HEK293 (cell line): ENCODE measurements at regions not wholly inside any gene's neighbourhood (a gene's known extent, or its start where the extent isn't known, plus 50 kb on each side); places are given as distances from the start of the nearest gene placed in this dataset.

Source experiments
- CTCF ChIA-PET: fragments of 350-600 bp; formaldehyde crosslinking; extraction: SDS; loops from one replicate; lab custom pipeline; 2021; ENCODE audit warnings: antibody characterized with exemption; lab: Yijun Ruan, JAX
- POLR2A ChIA-PET: fragments of 300-600 bp; formaldehyde crosslinking; extraction: SDS; loops from one replicate; lab custom pipeline; 2020; ENCODE audit warnings: antibody characterized with exemption, inconsistent platforms; lab: Yijun Ruan, JAX
- H3K27ac ChIP-seq: fragments of 200-500 bp; sonication (Bioruptor generic); 2 replicates; pipeline ENCODE4 v1.5.1; 2014; ENCODE audit warnings: low read depth, low read length, control low read depth, inconsistent platforms; ENCODE audit errors: extremely low read depth
- H3K36me3 ChIP-seq, 2 experiments: fragments of 200-500 bp in 1 of 2; sonication (Bioruptor generic) in 1 of 2; 1 replicate in 1 of 2; 2 replicates in 1 of 2; pipeline ENCODE4 v1.5.1; 2014 to 2017; ENCODE audit warnings: inconsistent platforms in 2 of 2, low read length in 2 of 2; ENCODE audit not compliant: control insufficient read depth in 2 of 2, insufficient read depth in 1 of 2
- H3K4me1 ChIP-seq: fragments of 200-500 bp; sonication (Bioruptor generic); 2 replicates; pipeline ENCODE4 v1.5.1; 2014; ENCODE audit warnings: mild to moderate bottlenecking, low read length, inconsistent platforms; ENCODE audit not compliant: control insufficient read depth, insufficient read depth
- H3K4me3 ChIP-seq: 2 replicates; pipeline ENCODE4 v1.5.1; 2011; ENCODE audit warnings: low read depth, mild to moderate bottlenecking, control low read depth, low read length, moderate library complexity
- H3K9me3 ChIP-seq: fragments of 200-500 bp; sonication (Bioruptor generic); 2 replicates; pipeline ENCODE4 v1.5.1; 2014; ENCODE audit warnings: low read depth, low read length, inconsistent platforms; ENCODE audit not compliant: control insufficient read depth, insufficient read depth
- EGR2 ChIP-seq: fragments of 450-650 bp; formaldehyde crosslinking; IDR thresholded peaks from 2 replicates; pipeline ENCODE4 v1.5.1; 2016; ENCODE audit warnings: low read depth, missing biosample characterization, missing genetic modification characterization
- GLIS1 ChIP-seq: fragments of 450-650 bp; formaldehyde crosslinking; IDR thresholded peaks from 2 replicates; pipeline ENCODE4 v1.5.1; 2016; ENCODE audit warnings: missing biosample characterization, missing genetic modification characterization
- HOXA7 ChIP-seq: sonication (generic); formaldehyde crosslinking; IDR thresholded peaks from 2 replicates; pipeline ENCODE4 v1.8.1; 2022; ENCODE audit warnings: missing genetic modification reagents, borderline replicate concordance
- IKZF3 ChIP-seq: fragments of 450-650 bp; IDR thresholded peaks from 2 replicates; pipeline ENCODE4 v1.5.0; 2018; ENCODE audit warnings: missing biosample characterization, mild to moderate bottlenecking, missing genetic modification characterization, moderate library complexity
- KLF1 ChIP-seq: fragments of 450-650 bp; formaldehyde crosslinking; IDR thresholded peaks from 2 replicates; pipeline ENCODE4 v1.5.1; 2016; ENCODE audit warnings: missing biosample characterization, missing genetic modification characterization
- OSR2 ChIP-seq: fragments of 450-650 bp; formaldehyde crosslinking; IDR thresholded peaks from 2 replicates; pipeline ENCODE4 v1.5.1; 2016; ENCODE audit warnings: missing biosample characterization, missing genetic modification characterization
- SCRT2 ChIP-seq: fragments of 450-650 bp; formaldehyde crosslinking; IDR thresholded peaks from 2 replicates; pipeline ENCODE4 v1.5.1; 2016; ENCODE audit warnings: missing biosample characterization, missing genetic modification characterization
- ZFP41 ChIP-seq: fragments of 450-650 bp; formaldehyde crosslinking; IDR thresholded peaks from 2 replicates; pipeline ENCODE4 v1.5.1; 2016; ENCODE audit warnings: missing biosample characterization, missing genetic modification characterization, borderline replicate concordance
- ZNF114 ChIP-seq: fragments of 450-650 bp; formaldehyde crosslinking; IDR thresholded peaks from 2 replicates; pipeline ENCODE4 v1.5.0; 2017; ENCODE audit warnings: missing biosample characterization, missing genetic modification characterization
- ZNF16 ChIP-seq: fragments of 450-650 bp; formaldehyde crosslinking; IDR thresholded peaks from 2 replicates; pipeline ENCODE4 v1.5.1; 2016; ENCODE audit warnings: low read depth, missing biosample characterization, missing genetic modification characterization
- ZNF423 ChIP-seq: fragments of 450-650 bp; formaldehyde crosslinking; IDR thresholded peaks from 2 replicates; pipeline ENCODE4 v1.5.1; 2016; ENCODE audit warnings: missing biosample characterization, missing genetic modification characterization
- ZNF510 ChIP-seq: fragments of 450-650 bp; formaldehyde crosslinking; IDR thresholded peaks from 2 replicates; pipeline ENCODE4 v1.5.1; 2018; ENCODE audit warnings: mild to moderate bottlenecking, missing genetic modification characterization, missing biosample characterization; ENCODE audit not compliant: insufficient replicate concordance
- ZNF560 ChIP-seq: fragments of 450-650 bp; formaldehyde crosslinking; IDR thresholded peaks from 2 replicates; pipeline ENCODE4 v1.5.1; 2017; ENCODE audit warnings: missing biosample characterization, missing genetic modification characterization, borderline replicate concordance
- ZNF585B ChIP-seq: fragments of 450-650 bp; formaldehyde crosslinking; IDR thresholded peaks from 2 replicates; pipeline ENCODE4 v1.5.1; 2016; ENCODE audit warnings: missing biosample characterization, missing genetic modification characterization
- ZNF600 ChIP-seq: fragments of 450-650 bp; formaldehyde crosslinking; IDR thresholded peaks from 2 replicates; pipeline ENCODE4 v1.5.1; 2016; ENCODE audit warnings: missing biosample characterization, missing genetic modification characterization
- ZNF623 ChIP-seq: fragments of 450-650 bp; formaldehyde crosslinking; IDR thresholded peaks from 2 replicates; pipeline ENCODE4 v1.5.1; 2016; ENCODE audit warnings: missing biosample characterization, missing genetic modification characterization
- ZNF624 ChIP-seq: fragments of 450-650 bp; formaldehyde crosslinking; IDR thresholded peaks from 2 replicates; pipeline ENCODE4 v1.5.1; 2017; ENCODE audit warnings: missing biosample characterization, missing genetic modification characterization
- TF ChIP-seq, protein P1 (sequence below): fragments of 450-650 bp; formaldehyde crosslinking; IDR thresholded peaks from 2 replicates; pipeline ENCODE4 v1.5.1; 2016; ENCODE audit warnings: missing biosample characterization, missing genetic modification characterization
- TF ChIP-seq, protein P2 (sequence below): fragments of 450-650 bp; formaldehyde crosslinking; IDR thresholded peaks from 2 replicates; pipeline ENCODE4; 2016; ENCODE audit warnings: missing biosample characterization, missing genetic modification characterization
- TF ChIP-seq, protein P3 (sequence below): fragments of 450-650 bp; formaldehyde crosslinking; conservative IDR thresholded peaks from 2 replicates; pipeline ENCODE4 v1.5.1; 2016; ENCODE audit warnings: low read depth, missing biosample characterization, missing genetic modification characterization
- TF ChIP-seq, protein P4 (sequence below): fragments of 450-650 bp; formaldehyde crosslinking; IDR thresholded peaks from 2 replicates; pipeline ENCODE4 v1.5.1; 2016; ENCODE audit warnings: missing biosample characterization, missing genetic modification characterization, low read depth

DNA sequence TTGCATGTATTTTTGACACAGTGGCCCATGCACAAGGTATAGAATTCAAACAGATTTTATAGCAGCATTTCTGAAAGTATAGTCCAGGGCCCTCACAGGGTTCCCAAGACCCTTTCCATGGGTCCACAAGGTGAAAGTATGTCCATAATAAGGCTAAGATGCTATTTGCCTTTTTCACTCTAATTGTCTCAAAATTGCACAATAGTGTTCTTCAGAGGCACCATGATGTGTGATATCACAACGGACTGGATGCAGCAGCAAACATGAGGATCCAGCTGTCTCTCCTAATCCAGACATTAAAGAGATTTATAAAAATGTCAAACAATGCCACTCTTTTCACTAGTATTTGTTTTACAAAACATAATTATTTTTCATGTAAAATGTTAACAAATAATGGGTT lies 88.8 kb upstream of the PRDX6 start (continued):
- TF ChIP-seq, protein P1, sequence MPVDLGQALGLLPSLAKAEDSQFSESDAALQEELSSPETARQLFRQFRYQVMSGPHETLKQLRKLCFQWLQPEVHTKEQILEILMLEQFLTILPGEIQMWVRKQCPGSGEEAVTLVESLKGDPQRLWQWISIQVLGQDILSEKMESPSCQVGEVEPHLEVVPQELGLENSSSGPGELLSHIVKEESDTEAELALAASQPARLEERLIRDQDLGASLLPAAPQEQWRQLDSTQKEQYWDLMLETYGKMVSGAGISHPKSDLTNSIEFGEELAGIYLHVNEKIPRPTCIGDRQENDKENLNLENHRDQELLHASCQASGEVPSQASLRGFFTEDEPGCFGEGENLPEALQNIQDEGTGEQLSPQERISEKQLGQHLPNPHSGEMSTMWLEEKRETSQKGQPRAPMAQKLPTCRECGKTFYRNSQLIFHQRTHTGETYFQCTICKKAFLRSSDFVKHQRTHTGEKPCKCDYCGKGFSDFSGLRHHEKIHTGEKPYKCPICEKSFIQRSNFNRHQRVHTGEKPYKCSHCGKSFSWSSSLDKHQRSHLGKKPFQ (tag by site-specific recombination), result no peak
- TF ChIP-seq ZNF114 (tag by site-specific recombination) (no peak), OSR2 (no peak)

DNA sequence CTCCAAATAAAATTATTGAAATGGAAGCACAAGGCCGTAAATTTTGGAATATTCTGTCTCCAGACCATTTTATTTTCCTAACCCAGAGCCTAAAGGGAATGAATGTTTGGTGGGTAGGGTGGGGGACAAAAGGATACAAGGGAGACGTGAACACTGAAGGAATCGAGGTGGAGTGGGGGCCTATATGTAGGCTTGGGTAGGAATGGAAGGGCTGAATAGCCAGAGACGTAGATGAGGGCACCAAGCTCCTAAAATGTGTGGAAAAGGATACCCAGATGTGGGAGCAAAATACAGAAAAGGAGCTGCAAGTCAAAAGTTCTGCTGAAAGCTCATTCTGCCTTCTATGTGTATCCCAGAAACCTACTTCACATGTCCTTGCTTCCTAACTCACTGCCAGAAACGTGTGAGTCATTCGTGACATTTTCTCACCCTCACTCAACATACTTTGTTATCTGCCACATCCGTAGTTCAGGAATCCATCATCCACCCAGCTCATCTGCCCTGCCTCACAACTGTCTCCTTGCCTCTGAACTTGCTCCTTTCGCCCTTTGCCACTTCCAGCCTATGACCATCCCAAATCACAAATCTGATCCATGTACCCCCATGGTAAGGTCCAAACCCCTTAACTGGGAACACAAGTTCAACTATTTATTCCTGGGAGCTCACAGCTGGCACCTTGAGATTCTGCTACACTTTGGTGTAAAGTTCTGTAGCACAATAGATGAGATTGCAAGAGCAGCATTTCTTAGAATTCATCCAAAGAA lies 84.1 kb upstream of the PRDX6 start:
- Histone ChIP-seq H3K27ac (no peak overlapping the region), H3K4me3 (no peak overlapping the region), H3K9me3 (no peaks in the 10 kb centered on the region), H3K36me3 (no peaks in the 10 kb centered on the region), H3K4me1 (no peaks in the 10 kb centered on the region)
- ChIA-PET POLR2A (interaction anchor here (1.2 kb wide), 1 partner anchor 475 kb away, joined by 3 read pairs; the partner anchor contains the start of gene ZBTB37), CTCF (interaction anchor here (0.6 kb wide), 1 partner anchor 37 kb away, joined by 3 read pairs; no protein-coding TSS in a partner anchor)
- no peak for TF ChIP-seq SCRT2
- TF ChIP-seq EGR2 (tag by site-specific recombination), result no peak
- TF ChIP-seq IKZF3 (tag by site-specific recombination), result no peak
- TF ChIP-seq ZFP41 (tag by site-specific recombination), result no peak
- TF ChIP-seq, protein P2, sequence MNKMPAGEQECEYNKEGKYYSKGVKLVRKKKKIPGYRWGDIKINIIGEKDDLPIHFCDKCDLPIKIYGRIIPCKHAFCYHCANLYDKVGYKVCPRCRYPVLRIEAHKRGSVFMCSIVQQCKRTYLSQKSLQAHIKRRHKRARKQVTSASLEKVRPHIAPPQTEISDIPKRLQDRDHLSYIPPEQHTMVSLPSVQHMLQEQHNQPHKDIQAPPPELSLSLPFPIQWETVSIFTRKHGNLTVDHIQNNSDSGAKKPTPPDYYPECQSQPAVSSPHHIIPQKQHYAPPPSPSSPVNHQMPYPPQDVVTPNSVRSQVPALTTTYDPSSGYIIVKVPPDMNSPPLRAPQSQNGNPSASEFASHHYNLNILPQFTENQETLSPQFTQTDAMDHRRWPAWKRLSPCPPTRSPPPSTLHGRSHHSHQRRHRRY (tag by site-specific recombination), result no peak
- TF ChIP-seq, protein P3, sequence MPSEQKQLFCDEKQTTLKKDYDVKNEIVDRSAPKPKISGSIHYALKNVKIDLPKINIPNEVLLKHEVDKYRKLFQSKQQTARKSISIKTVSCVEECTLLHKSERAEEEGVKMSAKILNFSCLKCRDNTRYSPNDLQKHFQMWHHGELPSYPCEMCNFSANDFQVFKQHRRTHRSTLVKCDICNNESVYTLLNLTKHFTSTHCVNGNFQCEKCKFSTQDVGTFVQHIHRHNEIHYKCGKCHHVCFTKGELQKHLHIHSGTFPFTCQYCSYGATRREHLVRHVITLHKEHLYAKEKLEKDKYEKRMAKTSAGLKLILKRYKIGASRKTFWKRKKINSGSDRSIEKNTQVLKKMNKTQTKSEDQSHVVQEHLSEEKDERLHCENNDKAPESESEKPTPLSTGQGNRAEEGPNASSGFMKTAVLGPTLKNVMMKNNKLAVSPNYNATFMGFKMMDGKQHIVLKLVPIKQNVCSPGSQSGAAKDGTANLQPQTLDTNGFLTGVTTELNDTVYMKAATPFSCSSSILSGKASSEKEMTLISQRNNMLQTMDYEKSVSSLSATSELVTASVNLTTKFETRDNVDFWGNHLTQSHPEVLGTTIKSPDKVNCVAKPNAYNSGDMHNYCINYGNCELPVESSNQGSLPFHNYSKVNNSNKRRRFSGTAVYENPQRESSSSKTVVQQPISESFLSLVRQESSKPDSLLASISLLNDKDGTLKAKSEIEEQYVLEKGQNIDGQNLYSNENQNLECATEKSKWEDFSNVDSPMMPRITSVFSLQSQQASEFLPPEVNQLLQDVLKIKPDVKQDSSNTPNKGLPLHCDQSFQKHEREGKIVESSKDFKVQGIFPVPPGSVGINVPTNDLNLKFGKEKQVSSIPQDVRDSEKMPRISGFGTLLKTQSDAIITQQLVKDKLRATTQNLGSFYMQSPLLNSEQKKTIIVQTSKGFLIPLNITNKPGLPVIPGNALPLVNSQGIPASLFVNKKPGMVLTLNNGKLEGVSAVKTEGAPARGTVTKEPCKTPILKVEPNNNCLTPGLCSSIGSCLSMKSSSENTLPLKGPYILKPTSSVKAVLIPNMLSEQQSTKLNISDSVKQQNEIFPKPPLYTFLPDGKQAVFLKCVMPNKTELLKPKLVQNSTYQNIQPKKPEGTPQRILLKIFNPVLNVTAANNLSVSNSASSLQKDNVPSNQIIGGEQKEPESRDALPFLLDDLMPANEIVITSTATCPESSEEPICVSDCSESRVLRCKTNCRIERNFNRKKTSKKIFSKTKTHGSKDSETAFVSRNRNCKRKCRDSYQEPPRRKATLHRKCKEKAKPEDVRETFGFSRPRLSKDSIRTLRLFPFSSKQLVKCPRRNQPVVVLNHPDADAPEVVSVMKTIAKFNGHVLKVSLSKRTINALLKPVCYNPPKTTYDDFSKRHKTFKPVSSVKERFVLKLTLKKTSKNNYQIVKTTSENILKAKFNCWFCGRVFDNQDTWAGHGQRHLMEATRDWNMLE (tag by site-specific recombination), result no peak
- no peak for TF ChIP-seq HOXA7
- TF ChIP-seq ZNF623 (tag by site-specific recombination), result no peak
- TF ChIP-seq ZNF423, result no peak
- no peak for TF ChIP-seq ZNF585B (tag by site-specific recombination)

DNA sequence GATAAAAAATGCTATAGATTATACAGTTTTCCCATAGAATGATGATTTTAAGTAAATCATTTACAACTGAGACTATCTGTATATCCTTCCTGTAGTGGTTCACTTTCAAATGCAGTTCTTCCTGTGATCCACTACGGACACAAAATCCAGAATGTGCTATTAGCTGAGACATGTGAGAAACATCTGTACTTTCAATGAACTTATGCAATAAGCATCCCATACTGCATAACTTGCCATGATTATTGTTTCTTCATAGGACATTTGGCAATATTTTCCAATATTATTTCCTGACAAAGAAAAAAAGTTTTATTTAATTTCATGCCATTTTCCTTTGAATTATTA lies 83.5 kb upstream of the PRDX6 start:
- H3K36me3 ChIP-seq, result no peaks in the 10 kb centered on the region
- no peak overlapping the region for H3K27ac ChIP-seq
- no peaks in the 10 kb centered on the region for H3K4me1 ChIP-seq
- CTCF ChIA-PET, result no interaction called here
- POLR2A ChIA-PET, result no interaction called here
- H3K4me3 ChIP-seq, result no peak overlapping the region
- no peaks in the 10 kb centered on the region for H3K9me3 ChIP-seq
- TF ChIP-seq ZNF510 (tag by site-specific recombination) (no peak), ZNF560 (no peak), ZNF16 (tag by site-specific recombination) (no peak), OSR2 (no peak), KLF1 (tag by site-specific recombination) (no peak), ZNF624 (tag by site-specific recombination) (no peak), GLIS1 (no peak), ZNF600 (tag by site-specific recombination) (no peak)
- TF ChIP-seq, protein P4, sequence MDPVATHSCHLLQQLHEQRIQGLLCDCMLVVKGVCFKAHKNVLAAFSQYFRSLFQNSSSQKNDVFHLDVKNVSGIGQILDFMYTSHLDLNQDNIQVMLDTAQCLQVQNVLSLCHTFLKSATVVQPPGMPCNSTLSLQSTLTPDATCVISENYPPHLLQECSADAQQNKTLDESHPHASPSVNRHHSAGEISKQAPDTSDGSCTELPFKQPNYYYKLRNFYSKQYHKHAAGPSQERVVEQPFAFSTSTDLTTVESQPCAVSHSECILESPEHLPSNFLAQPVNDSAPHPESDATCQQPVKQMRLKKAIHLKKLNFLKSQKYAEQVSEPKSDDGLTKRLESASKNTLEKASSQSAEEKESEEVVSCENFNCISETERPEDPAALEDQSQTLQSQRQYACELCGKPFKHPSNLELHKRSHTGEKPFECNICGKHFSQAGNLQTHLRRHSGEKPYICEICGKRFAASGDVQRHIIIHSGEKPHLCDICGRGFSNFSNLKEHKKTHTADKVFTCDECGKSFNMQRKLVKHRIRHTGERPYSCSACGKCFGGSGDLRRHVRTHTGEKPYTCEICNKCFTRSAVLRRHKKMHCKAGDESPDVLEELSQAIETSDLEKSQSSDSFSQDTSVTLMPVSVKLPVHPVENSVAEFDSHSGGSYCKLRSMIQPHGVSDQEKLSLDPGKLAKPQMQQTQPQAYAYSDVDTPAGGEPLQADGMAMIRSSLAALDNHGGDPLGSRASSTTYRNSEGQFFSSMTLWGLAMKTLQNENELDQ (tag by site-specific recombination), result no peak
